ENCODE measurements at regions not wholly inside any gene's neighbourhood (a gene's known extent, or its start where the extent isn't known, plus 50 kb on each side); places are given as distances from the start of the nearest gene placed in this dataset.

GRCh38 chr2:29974086-29974485, 52.7 kb upstream of the ALK start:
- Mint-ChIP-seq H3K4me3 (no peak overlapping the region), H3K4me1 (ENCODE audit: low read depth) (no peaks in the 10 kb centered on the region), H3K9me3 (no peaks in the 10 kb centered on the region), H3K36me3 (ENCODE audit: low read depth) (no peaks in the 10 kb centered on the region), H3K27me3 (ENCODE audit: low read depth) (peaks cover 4% of the 10 kb centered on the region), H3K27ac (no peak overlapping the region)
- DNase-seq (ENCODE audit: low spot score): no peak

GRCh38 chr2:29977284-29977683, 55.9 kb upstream of the ALK start:
- no peak for DNase-seq (ENCODE audit: low spot score)
- Mint-ChIP-seq H3K9me3 (no peaks in the 10 kb centered on the region), H3K36me3 (ENCODE audit: low read depth) (no peaks in the 10 kb centered on the region), H3K27ac (no peak overlapping the region), H3K27me3 (ENCODE audit: low read depth) (peaks cover 2% of the 10 kb centered on the region), H3K4me1 (ENCODE audit: low read depth) (no peaks in the 10 kb centered on the region), H3K4me3 (no peak overlapping the region)

GRCh38 chr2:29981402-29981801, 60.0 kb upstream of the ALK start:
- Mint-ChIP-seq H3K4me3 (no peak overlapping the region), H3K27ac (no peak overlapping the region), H3K36me3 (ENCODE audit: low read depth) (no peaks in the 10 kb centered on the region), H3K4me1 (ENCODE audit: low read depth) (no peaks in the 10 kb centered on the region), H3K9me3 (no peaks in the 10 kb centered on the region), H3K27me3 (ENCODE audit: low read depth) (no peaks in the 10 kb centered on the region)
- no peak for DNase-seq (ENCODE audit: low spot score)

GRCh38 chr2:29983308-29983707, 61.9 kb upstream of the ALK start:
- Mint-ChIP-seq H3K27ac (no peak overlapping the region), H3K9me3 (no peaks in the 10 kb centered on the region), H3K4me3 (no peak overlapping the region), H3K36me3 (ENCODE audit: low read depth) (no peaks in the 10 kb centered on the region), H3K27me3 (ENCODE audit: low read depth) (no peaks in the 10 kb centered on the region), H3K4me1 (ENCODE audit: low read depth) (no peaks in the 10 kb centered on the region)
- DNase-seq (ENCODE audit: low spot score): no peak

- Mint-ChIP-seq H3K4me3 (no peak overlapping the region), H3K27ac (no peak overlapping the region), H3K36me3 (ENCODE audit: low read depth) (no peaks in the 10 kb centered on the region), H3K9me3 (no peaks in the 10 kb centered on the region), H3K4me1 (ENCODE audit: low read depth) (no peaks in the 10 kb centered on the region), H3K27me3 (ENCODE audit: low read depth) (no peaks in the 10 kb centered on the region)
- no peak for DNase-seq (ENCODE audit: low spot score)
These were observed 65.8 kb upstream of the ALK start for GRCh38 chr2:29987146-29987545.

GRCh38 chr2:29990129-29990528, 68.7 kb upstream of the ALK start:
- no peak overlapping the region for H3K4me3 Mint-ChIP-seq
- H3K4me1 Mint-ChIP-seq (ENCODE audit: low read depth): no peaks in the 10 kb centered on the region
- no peak overlapping the region for H3K27ac Mint-ChIP-seq
- no peaks in the 10 kb centered on the region for H3K9me3 Mint-ChIP-seq
- H3K27me3 Mint-ChIP-seq (ENCODE audit: low read depth): no peaks in the 10 kb centered on the region
- no peak for DNase-seq (ENCODE audit: low spot score)
- no peaks in the 10 kb centered on the region for H3K36me3 Mint-ChIP-seq (ENCODE audit: low read depth)

- no peaks in the 10 kb centered on the region for H3K9me3 Mint-ChIP-seq
- peaks cover 4% of the 10 kb centered on the region for H3K27me3 Mint-ChIP-seq (ENCODE audit: low read depth)
- H3K4me1 Mint-ChIP-seq (ENCODE audit: low read depth): no peaks in the 10 kb centered on the region
- H3K36me3 Mint-ChIP-seq (ENCODE audit: low read depth): no peaks in the 10 kb centered on the region
- H3K27ac Mint-ChIP-seq: no peak overlapping the region
- no peak for DNase-seq (ENCODE audit: low spot score)
- H3K4me3 Mint-ChIP-seq: no peak overlapping the region
These were observed 69.7 kb upstream of the ALK start for GRCh38 chr2:29991086-29991485.

GRCh38 chr2:29995241-29995640, 73.9 kb upstream of the ALK start:
- H3K36me3 Mint-ChIP-seq (ENCODE audit: low read depth): no peaks in the 10 kb centered on the region
- peaks cover 8% of the 10 kb centered on the region for H3K27me3 Mint-ChIP-seq (ENCODE audit: low read depth)
- H3K27ac Mint-ChIP-seq: no peak overlapping the region
- no peak overlapping the region for H3K4me3 Mint-ChIP-seq
- DNase-seq (ENCODE audit: low spot score): no peak
- H3K4me1 Mint-ChIP-seq (ENCODE audit: low read depth): no peaks in the 10 kb centered on the region
- no peaks in the 10 kb centered on the region for H3K9me3 Mint-ChIP-seq

GRCh38 chr2:30003128-30003527, 81.7 kb upstream of the ALK start:
- Mint-ChIP-seq H3K27me3 (ENCODE audit: low read depth) (peaks cover 6% of the 10 kb centered on the region), H3K4me1 (ENCODE audit: low read depth) (no peaks in the 10 kb centered on the region), H3K27ac (no peak overlapping the region), H3K4me3 (no peak overlapping the region), H3K36me3 (ENCODE audit: low read depth) (no peaks in the 10 kb centered on the region), H3K9me3 (no peaks in the 10 kb centered on the region)
- no peak for DNase-seq (ENCODE audit: low spot score)

GRCh38 chr2:30022444-30023071, 101.2 kb upstream of the ALK start:
- Mint-ChIP-seq H3K9me3 (no peaks in the 10 kb centered on the region), H3K27ac (no peak overlapping the region), H3K4me1 (ENCODE audit: low read depth) (no peaks in the 10 kb centered on the region), H3K36me3 (ENCODE audit: low read depth) (no peaks in the 10 kb centered on the region), H3K4me3 (no peak overlapping the region), H3K27me3 (ENCODE audit: low read depth) (peaks cover 5% of the 10 kb centered on the region)
- DNase-seq (ENCODE audit: low spot score): no peak

GRCh38 chr2:30024281-30024680, 102.9 kb upstream of the ALK start:
- DNase-seq (ENCODE audit: low spot score): no peak
- Mint-ChIP-seq H3K9me3 (no peaks in the 10 kb centered on the region), H3K27me3 (ENCODE audit: low read depth) (peaks cover 3% of the 10 kb centered on the region), H3K4me3 (no peak overlapping the region), H3K36me3 (ENCODE audit: low read depth) (no peaks in the 10 kb centered on the region), H3K4me1 (ENCODE audit: low read depth) (no peaks in the 10 kb centered on the region), H3K27ac (no peak overlapping the region)

GRCh38 chr2:30026091-30027055, 105.0 kb upstream of the ALK start:
- H3K27me3 Mint-ChIP-seq (ENCODE audit: low read depth): peaks cover 3% of the 10 kb centered on the region

GRCh38 chr2:30029804-30030203, 108.4 kb upstream of the ALK start:
- no peaks in the 10 kb centered on the region for H3K36me3 Mint-ChIP-seq (ENCODE audit: low read depth)

More at GRCh38 chr2:30026091-30027055, 105.0 kb upstream of the ALK start:
- Mint-ChIP-seq H3K4me1 (ENCODE audit: low read depth) (no peaks in the 10 kb centered on the region), H3K4me3 (no peak overlapping the region), H3K9me3 (no peaks in the 10 kb centered on the region), H3K36me3 (ENCODE audit: low read depth) (no peaks in the 10 kb centered on the region), H3K27ac (no peak overlapping the region)
- no peak for DNase-seq (ENCODE audit: low spot score)

GRCh38 chr2:30030361-30030760, 109.0 kb upstream of the ALK start:
- no peak overlapping the region for H3K4me3 Mint-ChIP-seq
- H3K27me3 Mint-ChIP-seq (ENCODE audit: low read depth): peaks cover 3% of the 10 kb centered on the region
- H3K36me3 Mint-ChIP-seq (ENCODE audit: low read depth): no peaks in the 10 kb centered on the region
- no peak for DNase-seq (ENCODE audit: low spot score)
- H3K27ac Mint-ChIP-seq: no peak overlapping the region
- H3K4me1 Mint-ChIP-seq (ENCODE audit: low read depth): no peaks in the 10 kb centered on the region
- H3K9me3 Mint-ChIP-seq: no peaks in the 10 kb centered on the region

More at GRCh38 chr2:30029804-30030203, 108.4 kb upstream of the ALK start:
- H3K27ac Mint-ChIP-seq: no peak overlapping the region
- no peaks in the 10 kb centered on the region for H3K4me1 Mint-ChIP-seq (ENCODE audit: low read depth)
- H3K27me3 Mint-ChIP-seq (ENCODE audit: low read depth): peaks cover 3% of the 10 kb centered on the region
- no peak overlapping the region for H3K4me3 Mint-ChIP-seq
- H3K9me3 Mint-ChIP-seq: no peaks in the 10 kb centered on the region
- DNase-seq (ENCODE audit: low spot score): no peak

Measured in T-helper 2 cell treated with Interferon-gamma antibody and Interleukin-4, amounts not matched to agents 5 μg/mL and 100 μg/mL, for 36 hours (primary cell).